Natural killer cell (primary cell): ENCODE measurements at regions not wholly inside any gene's neighbourhood (a gene's known extent, or its start where the extent isn't known, plus 50 kb on each side); places are given as distances from the start of the nearest gene placed in this dataset.

ENCODE experiments used
- ATAC-seq, 3 donors: fragments of 150-1000 bp in 2 of 3; fragments of 200-7000 bp in 1 of 3; cut with Tn5 transposase; 1 replicate in 1 of 3; 2 replicates in 2 of 3; pipeline ENCODE4 v1.10.0; 2021; ENCODE audit warnings: mild to moderate bottlenecking in 2 of 3, moderate library complexity in 2 of 3
- DNase-seq, 2 donors: peaks; one replicate each; pipeline versions ENCODE4 v3.0.0 to v3.0.0-alpha.2; 2013 to 2021; ENCODE audit warnings: mixed read lengths in 1 of 2
- H3K27ac ChIP-seq: one replicate; pipeline ENCODE4 v1.5.1; 2013; ENCODE audit warnings: mild to moderate bottlenecking, low read length
- H3K27me3 ChIP-seq: one replicate; pipeline ENCODE4 v1.6.1; 2013; ENCODE audit warnings: low read length; ENCODE audit not compliant: control insufficient read depth, insufficient read depth
- H3K36me3 ChIP-seq: one replicate; pipeline ENCODE4 v1.6.1; 2013; ENCODE audit warnings: low read length; ENCODE audit not compliant: control insufficient read depth, insufficient read depth
- H3K4me1 ChIP-seq: one replicate; pipeline ENCODE4 v1.6.1; 2013; ENCODE audit warnings: low read length; ENCODE audit not compliant: control insufficient read depth, insufficient read depth
- H3K4me3 ChIP-seq: one replicate; pipeline ENCODE4 v1.5.1; 2013; ENCODE audit warnings: low read length
- H3K9me3 ChIP-seq: one replicate; pipeline ENCODE4 v1.6.1; 2013; ENCODE audit warnings: low read length; ENCODE audit not compliant: control insufficient read depth, insufficient read depth
- H3K27ac Mint-ChIP-seq, 2 donors: one replicate each; pipeline ENCODE4 v1.8.0; 2022; ENCODE audit warnings: mild to moderate bottlenecking in 2 of 2, mixed read lengths in 2 of 2, moderate library complexity in 1 of 2
- H3K27me3 Mint-ChIP-seq, 2 donors: one replicate each; pipeline ENCODE4 v1.8.0; 2022; ENCODE audit warnings: low read depth in 2 of 2, mixed read lengths in 2 of 2
- H3K36me3 Mint-ChIP-seq: one replicate; pipeline ENCODE4 v1.8.0; 2022; ENCODE audit warnings: mixed read lengths
- H3K4me1 Mint-ChIP-seq, 2 donors: one replicate each; pipeline ENCODE4 v1.8.0; 2022; ENCODE audit warnings: mixed read lengths in 2 of 2
- H3K4me3 Mint-ChIP-seq: one replicate; pipeline ENCODE4 v1.8.0; 2022; ENCODE audit warnings: mild to moderate bottlenecking, moderate library complexity, mixed read lengths
- H3K9me3 Mint-ChIP-seq, 2 donors: one replicate each; pipeline ENCODE4 v1.8.0; 2022; ENCODE audit warnings: mixed read lengths in 2 of 2
- WGBS: methylation state at CpG from one replicate; pipeline ENCODE4 v1.1.7; 2013; ENCODE audit warnings: missing lambda C conversion rate; ENCODE audit not compliant: insufficient coverage; 5-methylcytosine and 5-hydroxymethylcytosine counted together
- intact Hi-C: fragments of 100-400 bp; cut with micrococcal nuclease; formaldehyde crosslinking; loops from one replicate; pipeline ENCODE4 v1.14.2; 2022
- TF ChIP-seq, protein P1 (sequence below): fragments of 200-600 bp; IDR thresholded peaks from one replicate; pipeline ENCODE4 v1.8.0; 2022; ENCODE audit warnings: antibody characterized with exemption

DNA sequence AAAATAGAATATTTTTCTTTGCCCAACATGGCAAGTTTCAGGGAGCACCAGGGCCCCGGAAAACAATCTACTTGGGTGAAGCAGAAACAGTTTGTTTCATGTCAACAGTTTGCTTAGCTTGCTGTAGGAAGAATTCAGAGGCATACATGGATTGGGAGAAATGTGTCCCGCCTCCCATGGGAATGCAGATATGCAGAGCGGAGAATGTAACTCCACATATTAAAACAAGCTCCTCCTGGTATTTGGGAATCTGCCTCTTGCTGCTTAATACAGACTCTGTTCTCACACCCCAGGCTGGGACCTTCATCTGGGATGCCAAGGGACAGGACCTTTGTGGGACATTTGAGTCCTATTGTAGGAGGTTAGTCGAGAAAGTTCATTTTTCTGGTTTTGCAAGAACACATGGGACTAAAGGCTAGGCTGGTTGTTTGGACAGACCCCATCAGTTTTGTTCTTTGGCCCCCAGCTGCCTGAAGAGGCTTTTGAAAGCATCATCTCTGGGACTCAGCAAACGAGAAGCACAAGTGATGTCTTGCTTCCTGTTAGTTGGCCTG, 220.5 kb upstream of the ADRA1B start:
- DNase-seq (no peak), ATAC-seq (no peak)
- H3K36me3 ChIP-seq: no peaks in the 10 kb centered on the region
- Mint-ChIP-seq H3K4me3 (no peak overlapping the region), H3K27me3 (peaks cover 10 to 48% of the 10 kb centered on the region in 2 donors), H3K9me3 (peaks cover 0 to 1% of the 10 kb centered on the region in 2 donors), H3K36me3 (no peaks in the 10 kb centered on the region), H3K4me1 (no peaks in the 10 kb centered on the region), H3K27ac (no peak overlapping the region)
- H3K4me3 ChIP-seq: no peak overlapping the region
- H3K27ac ChIP-seq: no peak overlapping the region
- TF ChIP-seq, protein P1, sequence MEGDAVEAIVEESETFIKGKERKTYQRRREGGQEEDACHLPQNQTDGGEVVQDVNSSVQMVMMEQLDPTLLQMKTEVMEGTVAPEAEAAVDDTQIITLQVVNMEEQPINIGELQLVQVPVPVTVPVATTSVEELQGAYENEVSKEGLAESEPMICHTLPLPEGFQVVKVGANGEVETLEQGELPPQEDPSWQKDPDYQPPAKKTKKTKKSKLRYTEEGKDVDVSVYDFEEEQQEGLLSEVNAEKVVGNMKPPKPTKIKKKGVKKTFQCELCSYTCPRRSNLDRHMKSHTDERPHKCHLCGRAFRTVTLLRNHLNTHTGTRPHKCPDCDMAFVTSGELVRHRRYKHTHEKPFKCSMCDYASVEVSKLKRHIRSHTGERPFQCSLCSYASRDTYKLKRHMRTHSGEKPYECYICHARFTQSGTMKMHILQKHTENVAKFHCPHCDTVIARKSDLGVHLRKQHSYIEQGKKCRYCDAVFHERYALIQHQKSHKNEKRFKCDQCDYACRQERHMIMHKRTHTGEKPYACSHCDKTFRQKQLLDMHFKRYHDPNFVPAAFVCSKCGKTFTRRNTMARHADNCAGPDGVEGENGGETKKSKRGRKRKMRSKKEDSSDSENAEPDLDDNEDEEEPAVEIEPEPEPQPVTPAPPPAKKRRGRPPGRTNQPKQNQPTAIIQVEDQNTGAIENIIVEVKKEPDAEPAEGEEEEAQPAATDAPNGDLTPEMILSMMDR: no peak
- WGBS: 68% methylated on average over 3 of the region's 5 CpGs
- intact Hi-C loops: no loop called here
- H3K9me3 ChIP-seq: no peaks in the 10 kb centered on the region
- no peaks in the 10 kb centered on the region for H3K4me1 ChIP-seq
- H3K27me3 ChIP-seq: no peaks in the 10 kb centered on the region

DNA sequence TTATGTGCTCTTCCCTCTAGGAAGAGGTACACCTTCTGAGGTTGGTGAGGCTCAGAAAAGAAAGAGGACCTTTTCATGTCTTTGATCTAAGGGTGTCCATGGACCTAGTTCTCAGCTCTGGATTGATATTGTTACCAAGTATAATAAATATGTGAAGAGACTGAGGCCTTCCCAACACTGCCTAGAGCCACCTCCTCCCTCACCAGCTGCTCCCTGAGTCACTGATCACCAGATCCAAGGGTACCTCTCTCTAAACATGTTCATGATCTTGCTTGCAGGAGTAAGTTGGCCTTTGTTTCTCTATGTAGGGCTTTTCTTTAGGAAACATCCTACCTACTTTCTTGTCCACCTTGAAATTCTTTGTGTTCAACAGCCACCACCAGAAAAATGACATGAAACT, 218.8 kb upstream of the ADRA1B start:
- H3K4me3 Mint-ChIP-seq: no peak overlapping the region
- ATAC-seq (no peak), DNase-seq (no peak)
- H3K36me3 ChIP-seq: no peaks in the 10 kb centered on the region
- H3K36me3 Mint-ChIP-seq: no peaks in the 10 kb centered on the region
- no peak overlapping the region for H3K27ac ChIP-seq
- H3K27ac Mint-ChIP-seq: no peak overlapping the region
- H3K27me3 ChIP-seq: no peaks in the 10 kb centered on the region
- intact Hi-C loops: no loop called here
- no peak overlapping the region for H3K4me3 ChIP-seq
- H3K27me3 Mint-ChIP-seq: peaks cover 7 to 38% of the 10 kb centered on the region in 2 donors
- no peaks in the 10 kb centered on the region for H3K4me1 ChIP-seq
- no peaks in the 10 kb centered on the region for H3K9me3 Mint-ChIP-seq
- no peaks in the 10 kb centered on the region for H3K4me1 Mint-ChIP-seq
- H3K9me3 ChIP-seq: no peaks in the 10 kb centered on the region
- TF ChIP-seq, protein P1: no peak

DNA sequence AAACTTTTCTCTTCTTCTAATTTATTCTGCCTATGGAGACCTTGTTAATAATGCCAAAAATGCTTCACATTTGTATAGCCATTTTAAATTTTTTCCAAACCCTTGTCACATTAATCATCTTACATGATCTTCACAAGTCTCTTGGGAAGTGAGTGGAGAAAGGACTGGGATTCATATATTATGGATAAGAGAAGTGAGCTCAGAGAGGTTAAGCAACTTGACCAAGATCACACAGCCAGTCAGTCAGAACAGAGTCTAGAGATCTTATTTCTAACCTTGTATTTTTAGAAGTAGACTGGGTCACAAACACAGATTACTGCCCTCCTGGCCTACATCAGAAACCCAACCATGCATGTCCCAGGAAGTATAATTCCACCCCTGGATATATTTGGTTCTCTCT, 218.0 kb upstream of the ADRA1B start:
- Histone ChIP-seq H3K27me3 (no peaks in the 10 kb centered on the region), H3K27ac (no peak overlapping the region), H3K9me3 (no peaks in the 10 kb centered on the region), H3K36me3 (no peaks in the 10 kb centered on the region), H3K4me3 (no peak overlapping the region), H3K4me1 (no peaks in the 10 kb centered on the region)
- intact Hi-C loops: no loop called here
- TF ChIP-seq, protein P1: no peak
- Mint-ChIP-seq H3K36me3 (no peaks in the 10 kb centered on the region), H3K27me3 (peaks cover 5 to 35% of the 10 kb centered on the region in 2 donors), H3K27ac (no peak overlapping the region), H3K4me3 (no peak overlapping the region), H3K9me3 (no peaks in the 10 kb centered on the region), H3K4me1 (no peaks in the 10 kb centered on the region)
- no peak for ATAC-seq
- DNase-seq: no peak

DNA sequence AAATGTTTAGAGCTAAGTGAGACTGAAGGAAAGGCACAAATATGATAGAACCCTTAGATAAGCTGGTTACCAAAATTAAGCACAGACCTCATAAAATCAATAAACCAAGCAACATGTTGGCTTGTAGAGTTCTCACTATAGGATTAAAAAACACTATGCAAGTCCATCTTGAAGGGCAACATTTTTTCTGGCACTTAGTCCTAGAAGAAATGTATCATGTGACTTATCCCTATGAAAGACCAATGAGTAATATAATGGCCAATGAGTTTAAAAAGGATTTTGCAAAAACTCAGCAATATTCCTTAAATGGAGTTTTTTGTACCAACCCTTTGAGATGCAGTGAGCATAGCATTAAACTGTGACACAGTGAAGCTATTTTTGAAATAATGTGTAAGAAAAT, 216.3 kb upstream of the ADRA1B start:
- no peaks in the 10 kb centered on the region for H3K4me1 Mint-ChIP-seq
- H3K36me3 Mint-ChIP-seq: no peaks in the 10 kb centered on the region
- intact Hi-C loops: no loop called here
- Histone ChIP-seq H3K4me3 (no peak overlapping the region), H3K9me3 (no peaks in the 10 kb centered on the region), H3K27ac (no peak overlapping the region), H3K4me1 (no peaks in the 10 kb centered on the region), H3K27me3 (no peaks in the 10 kb centered on the region), H3K36me3 (no peaks in the 10 kb centered on the region)
- TF ChIP-seq, protein P1: no peak
- peaks cover 12 to 35% of the 10 kb centered on the region in 2 donors for H3K27me3 Mint-ChIP-seq
- DNase-seq: no peak
- no peak overlapping the region for H3K4me3 Mint-ChIP-seq
- no peaks in the 10 kb centered on the region for H3K9me3 Mint-ChIP-seq
- H3K27ac Mint-ChIP-seq: no peak overlapping the region
- no peak for ATAC-seq
